GM12873 (cell line): ENCODE measurements at regions not wholly inside any gene's neighbourhood (a gene's known extent, or its start where the extent isn't known, plus 50 kb on each side); places are given as distances from the start of the nearest gene placed in this dataset.

Source experiments
- TF ChIP-seq, protein P1 (sequence below): IDR thresholded peaks from 2 replicates; pipeline ENCODE4 v1.5.1; 2012; ENCODE audit warnings: low read depth, mild to moderate bottlenecking, moderate library complexity, low read length, control low read depth; ENCODE audit not compliant: insufficient read depth; ENCODE audit errors: missing control alignments

DNA sequence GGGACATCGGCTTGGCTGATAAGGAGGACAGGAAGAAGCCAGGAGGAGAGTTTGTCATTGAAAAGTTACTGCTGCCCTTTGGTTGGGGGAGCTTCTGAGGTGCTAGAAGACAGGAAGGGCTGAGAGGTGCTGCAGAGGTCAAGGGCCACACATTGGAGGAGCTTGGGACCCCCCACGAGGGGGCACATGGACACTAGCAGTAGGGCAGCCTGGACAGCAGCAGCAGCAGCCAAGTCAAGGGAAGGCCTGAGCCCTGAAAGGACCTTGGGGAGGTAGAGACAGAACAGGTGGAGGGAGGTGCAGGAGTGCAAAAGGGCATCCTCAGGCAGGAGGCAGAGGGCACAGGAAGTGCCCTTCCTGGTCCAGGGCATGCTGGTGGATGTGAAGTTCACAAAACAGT lies 439.7 kb upstream of the IGFBP3 start:
- TF ChIP-seq, protein P1, sequence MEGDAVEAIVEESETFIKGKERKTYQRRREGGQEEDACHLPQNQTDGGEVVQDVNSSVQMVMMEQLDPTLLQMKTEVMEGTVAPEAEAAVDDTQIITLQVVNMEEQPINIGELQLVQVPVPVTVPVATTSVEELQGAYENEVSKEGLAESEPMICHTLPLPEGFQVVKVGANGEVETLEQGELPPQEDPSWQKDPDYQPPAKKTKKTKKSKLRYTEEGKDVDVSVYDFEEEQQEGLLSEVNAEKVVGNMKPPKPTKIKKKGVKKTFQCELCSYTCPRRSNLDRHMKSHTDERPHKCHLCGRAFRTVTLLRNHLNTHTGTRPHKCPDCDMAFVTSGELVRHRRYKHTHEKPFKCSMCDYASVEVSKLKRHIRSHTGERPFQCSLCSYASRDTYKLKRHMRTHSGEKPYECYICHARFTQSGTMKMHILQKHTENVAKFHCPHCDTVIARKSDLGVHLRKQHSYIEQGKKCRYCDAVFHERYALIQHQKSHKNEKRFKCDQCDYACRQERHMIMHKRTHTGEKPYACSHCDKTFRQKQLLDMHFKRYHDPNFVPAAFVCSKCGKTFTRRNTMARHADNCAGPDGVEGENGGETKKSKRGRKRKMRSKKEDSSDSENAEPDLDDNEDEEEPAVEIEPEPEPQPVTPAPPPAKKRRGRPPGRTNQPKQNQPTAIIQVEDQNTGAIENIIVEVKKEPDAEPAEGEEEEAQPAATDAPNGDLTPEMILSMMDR = no peak

DNA sequence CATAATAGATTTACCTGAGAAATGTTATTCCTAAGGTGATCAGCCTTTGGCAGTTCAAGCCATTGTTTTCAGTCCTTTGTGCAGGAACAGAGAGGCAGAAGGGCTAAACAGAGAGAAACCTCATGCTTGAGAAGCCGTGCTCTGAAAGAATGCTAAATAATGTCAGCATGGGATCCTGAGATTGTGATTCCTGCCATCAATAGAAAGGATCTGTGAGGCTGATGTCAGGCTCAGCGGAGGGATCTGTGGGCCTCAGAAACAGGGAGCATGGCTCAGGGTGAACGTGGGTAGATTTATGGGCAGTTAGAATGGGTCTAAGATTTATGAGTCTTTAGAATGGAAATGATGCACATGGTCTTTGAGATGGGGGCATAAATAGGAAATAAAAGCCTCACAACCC lies 439.2 kb upstream of the IGFBP3 start:
- TF ChIP-seq, protein P1 = no peak

DNA sequence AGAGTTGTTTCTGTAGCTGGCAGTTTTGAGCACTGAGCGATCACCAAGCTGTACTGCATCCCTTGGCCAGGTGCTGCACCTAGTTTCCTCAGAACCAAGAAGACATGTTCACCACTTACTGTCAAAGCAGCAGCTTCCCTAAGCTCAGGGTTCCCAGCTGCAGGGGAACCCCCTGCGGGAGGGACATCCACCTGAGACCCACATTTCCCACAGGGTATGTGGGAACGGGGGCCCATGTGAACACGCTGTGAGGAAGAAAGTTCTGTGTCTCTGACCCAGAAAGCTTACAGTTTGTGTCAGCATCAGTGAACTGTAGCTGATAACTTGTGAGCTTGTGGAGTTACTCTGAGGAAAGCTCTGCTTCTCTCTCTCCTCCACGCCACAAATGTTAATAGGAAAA lies 436.8 kb upstream of the IGFBP3 start:
- TF ChIP-seq, protein P1 = no peak

DNA sequence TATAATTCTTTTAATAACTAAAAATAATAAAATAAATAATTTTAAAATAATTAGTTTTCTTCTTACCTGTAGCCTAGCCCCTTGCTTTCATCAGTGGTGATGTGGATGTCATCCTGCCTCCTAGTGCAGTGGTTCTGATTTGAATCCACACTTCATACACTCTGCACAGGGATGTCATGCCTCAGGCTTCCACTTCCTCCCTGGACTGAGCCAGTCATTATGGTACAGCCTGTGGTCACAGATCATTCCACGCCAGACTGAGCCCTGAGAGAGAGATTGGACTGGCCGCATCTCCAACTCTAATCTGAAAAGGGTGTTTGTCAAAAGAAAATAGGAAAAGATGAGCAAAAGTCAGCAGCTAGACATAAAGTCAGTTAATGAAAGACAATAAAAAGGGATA lies 436.2 kb upstream of the IGFBP3 start:
- TF ChIP-seq, protein P1 = no peak

DNA sequence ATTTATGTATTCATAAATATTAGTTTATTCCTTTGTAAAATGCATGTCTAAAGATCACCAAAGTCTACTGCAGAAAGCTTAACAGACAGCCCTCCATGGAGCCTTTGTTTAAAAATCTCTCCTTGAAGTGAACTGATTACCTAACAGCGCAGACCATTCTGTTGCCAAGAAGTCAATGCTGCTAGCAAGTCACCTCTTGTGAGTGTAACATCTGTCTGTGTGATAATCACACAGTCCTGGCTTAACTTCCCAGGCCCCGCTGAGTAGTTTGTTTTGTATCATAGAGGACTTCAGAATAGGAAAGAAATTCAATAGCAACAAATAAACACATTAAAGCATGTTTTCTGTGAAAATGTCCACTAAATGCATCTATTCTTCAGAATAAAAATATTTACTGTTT lies 435.3 kb upstream of the IGFBP3 start:
- TF ChIP-seq, protein P1 = no peak

DNA sequence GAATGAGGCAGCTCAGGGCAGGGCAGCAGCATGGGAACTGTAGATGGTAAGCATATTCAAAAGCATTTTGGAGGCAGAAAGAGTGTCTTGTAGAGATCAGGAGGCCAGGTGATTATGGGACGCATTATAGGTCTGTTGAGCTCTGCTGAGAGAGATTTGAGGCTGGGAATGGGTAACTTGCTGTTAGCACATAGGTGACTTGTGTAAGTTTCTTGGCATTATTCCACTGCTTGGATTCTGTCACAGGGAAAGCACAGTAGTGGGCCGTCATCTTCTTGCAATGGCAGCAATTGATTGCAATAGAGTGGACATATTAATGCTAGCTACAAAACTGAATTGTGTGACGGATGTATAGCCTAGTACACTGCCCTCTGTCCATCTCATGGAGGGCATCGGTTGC lies 434.3 kb upstream of the IGFBP3 start:
- TF ChIP-seq, protein P1 = no peak

DNA sequence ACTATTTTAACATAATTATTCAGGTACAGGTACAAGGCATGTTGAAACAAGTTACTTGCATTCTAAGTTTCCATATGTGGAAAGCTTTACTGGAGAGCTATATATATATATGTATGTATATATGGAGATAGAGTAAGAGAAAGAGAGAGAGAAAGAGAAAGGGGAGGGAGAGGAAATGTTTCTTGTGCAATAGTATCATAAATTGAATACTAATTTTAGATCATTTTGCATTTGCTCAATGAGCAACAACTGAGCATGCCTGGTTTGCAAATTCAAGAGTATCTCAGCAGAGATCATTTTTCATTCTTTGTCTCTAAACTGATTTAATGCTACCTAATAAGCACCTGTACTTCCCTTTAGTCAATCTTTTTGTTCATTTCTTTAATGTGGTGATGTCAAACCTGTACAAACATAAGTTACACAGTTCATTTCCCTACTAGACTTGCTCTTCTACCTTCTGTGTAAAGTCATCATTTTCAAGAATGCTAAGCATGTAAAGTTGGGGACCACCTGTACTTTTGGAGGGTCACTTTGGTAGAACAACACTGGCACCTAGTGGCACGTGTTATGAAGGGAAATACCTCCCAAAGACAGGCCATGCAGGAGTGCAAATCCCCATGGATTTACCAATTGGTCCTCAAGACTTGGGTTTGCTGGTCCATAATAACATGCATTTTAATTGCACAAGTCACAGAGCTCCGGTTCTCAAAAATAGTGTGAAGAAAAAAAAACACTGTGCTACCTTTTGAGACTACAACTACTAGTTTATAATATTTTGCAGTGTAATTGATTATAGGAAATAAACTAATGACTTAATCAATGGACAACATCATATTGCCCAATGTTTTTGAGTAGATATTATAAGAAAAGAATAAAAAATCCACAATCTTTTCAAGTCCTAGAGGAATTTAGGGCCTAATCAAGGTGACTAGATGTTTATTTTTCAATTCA lies 431.2 kb upstream of the IGFBP3 start:
- TF ChIP-seq, protein P1 = peak; percentile 69
